ENCODE measurements at regions not wholly inside any gene's neighbourhood (a gene's known extent, or its start where the extent isn't known, plus 50 kb on each side); places are given as distances from the start of the nearest gene placed in this dataset.

- TF ChIP-seq CTCF (conservative IDR thresholded peaks at IDR 0.05 in 1 of 2, IDR thresholded peaks at IDR 0.05 in 1 of 2; ENCODE audit: low read depth in 1 of 2, low read length in 2 of 2) (peak in 1 of 2 donors; percentile 32), EZH2 (IDR thresholded peaks at IDR 0.05; ENCODE audit: low read length, missing control alignments) (no peak)
These were observed 98.1 kb upstream of the SNRPN start for GRCh38 chr15:24856397-24857390.
